Fibroblast of lung (primary cell): ENCODE measurements at regions not wholly inside any gene's neighbourhood (a gene's known extent, or its start where the extent isn't known, plus 50 kb on each side); places are given as distances from the start of the nearest gene placed in this dataset.

Experiments used
- DNase-seq, 2 donors: peaks; one replicate each; pipeline versions ENCODE4 v3.0.0 to v3.0.0-alpha.2; 2010; ENCODE audit warnings: low read depth in 2 of 2
- H2AFZ ChIP-seq: 2 replicates; pipeline ENCODE4 v1.5.1; 2012; ENCODE audit warnings: low read length, control low read depth, inconsistent platforms
- H3K27ac ChIP-seq: 2 replicates; pipeline ENCODE4 v1.5.1; 2011; ENCODE audit warnings: low read length, control low read depth; ENCODE audit not compliant: insufficient read depth
- H3K27me3 ChIP-seq: 2 replicates; pipeline ENCODE4 v1.5.1; 2011; ENCODE audit warnings: mild to moderate bottlenecking, low read length; ENCODE audit not compliant: control insufficient read depth, insufficient read depth
- H3K36me3 ChIP-seq: 2 replicates; pipeline ENCODE4 v1.5.1; 2011; ENCODE audit warnings: low read length; ENCODE audit not compliant: control insufficient read depth, insufficient read depth
- H3K4me1 ChIP-seq: 2 replicates; pipeline ENCODE4 v1.5.1; 2011; ENCODE audit warnings: low read length; ENCODE audit not compliant: control insufficient read depth, insufficient read depth; ENCODE audit errors: extremely low read depth
- H3K4me2 ChIP-seq: 2 replicates; pipeline ENCODE4 v1.5.1; 2011; ENCODE audit warnings: low read length, control low read depth; ENCODE audit not compliant: insufficient read depth; ENCODE audit errors: extremely low read depth
- H3K4me3 ChIP-seq, 4 experiments: fragments of 200-600 bp in 1 of 4; sonication (generic) in 1 of 4; replicated peaks in 1 of 4; 2 replicates each; pipeline ENCODE4 v1.5.1; 2011 to 2016; ENCODE audit warnings: low read length in 4 of 4, low read depth in 3 of 4, mild to moderate bottlenecking in 3 of 4, control low read depth in 2 of 4, inconsistent platforms in 1 of 4, mixed read lengths in 1 of 4; ENCODE audit not compliant: insufficient read depth in 1 of 4; ENCODE audit errors: control extremely low read depth in 1 of 4
- H3K79me2 ChIP-seq: 2 replicates; pipeline ENCODE4 v1.5.1; 2012; ENCODE audit warnings: mild to moderate bottlenecking, low read length, inconsistent platforms; ENCODE audit not compliant: control insufficient read depth, insufficient read depth
- H3K9ac ChIP-seq: 2 replicates; pipeline ENCODE4 v1.5.1; 2011; ENCODE audit warnings: mild to moderate bottlenecking, low read length, control low read depth; ENCODE audit not compliant: insufficient read depth
- H3K9me3 ChIP-seq: 2 replicates; pipeline ENCODE4 v1.5.1; 2012; ENCODE audit warnings: low read depth, low read length; ENCODE audit not compliant: control insufficient read depth, insufficient read depth
- H4K20me1 ChIP-seq: 2 replicates; pipeline ENCODE4 v1.5.1; 2011; ENCODE audit warnings: low read length; ENCODE audit not compliant: control insufficient read depth, insufficient read depth; ENCODE audit errors: extremely low read depth
- CTCF ChIP-seq, 2 donors: IDR thresholded peaks in 1 of 2; conservative IDR thresholded peaks in 1 of 2; 1 replicate in 1 of 2; 2 replicates in 1 of 2; pipeline ENCODE4 v1.5.1; 2011 to 2012; ENCODE audit warnings: low read length in 2 of 2, control low read depth in 1 of 2, inconsistent platforms in 1 of 2, low read depth in 1 of 2, mild to moderate bottlenecking in 1 of 2
- EZH2 ChIP-seq: IDR thresholded peaks from 2 replicates; pipeline ENCODE4 v1.5.1; 2012; ENCODE audit warnings: low read length, control low read depth, mild to moderate bottlenecking; ENCODE audit errors: missing control alignments

- no peak overlapping the region for H3K27ac ChIP-seq
- no peak for DNase-seq
- H3K9me3 ChIP-seq, result no peaks in the 10 kb centered on the region
- no peaks in the 10 kb centered on the region for H3K27me3 ChIP-seq
- no peak overlapping the region for H3K9ac ChIP-seq
- no peak overlapping the region for H2AFZ ChIP-seq
- no peak overlapping the region for H3K4me3 ChIP-seq
- H3K4me2 ChIP-seq, result no peak overlapping the region
- TF ChIP-seq EZH2 (no peak), CTCF (conservative IDR thresholded peaks at IDR 0.05 in 1 of 2, IDR thresholded peaks at IDR 0.05 in 1 of 2; ENCODE audit: low read depth in 1 of 2, low read length in 2 of 2) (no peak)
- no peaks in the 10 kb centered on the region for H3K36me3 ChIP-seq
- H3K79me2 ChIP-seq, result no peaks in the 10 kb centered on the region
- no peaks in the 10 kb centered on the region for H3K4me1 ChIP-seq
- no peaks in the 10 kb centered on the region for H4K20me1 ChIP-seq
These were observed 197.4 kb downstream of the DSEL start for GRCh38 chr18:67319109-67319508.

- peak; percentile 9 to 34 for DNase-seq
- H3K79me2 ChIP-seq, result no peaks in the 10 kb centered on the region
- no peak overlapping the region for H2AFZ ChIP-seq
- no peak overlapping the region for H3K9ac ChIP-seq
- H3K4me2 ChIP-seq, result no peak overlapping the region
- no peaks in the 10 kb centered on the region for H3K27me3 ChIP-seq
- H3K9me3 ChIP-seq, result no peaks in the 10 kb centered on the region
- no peak overlapping the region for H3K27ac ChIP-seq
- no peaks in the 10 kb centered on the region for H3K36me3 ChIP-seq
- H3K4me1 ChIP-seq, result no peaks in the 10 kb centered on the region
- TF ChIP-seq CTCF (conservative IDR thresholded peaks at IDR 0.05 in 1 of 2, IDR thresholded peaks at IDR 0.05 in 1 of 2; ENCODE audit: low read depth in 1 of 2, low read length in 2 of 2) (no peak), EZH2 (no peak)
- no peaks in the 10 kb centered on the region for H4K20me1 ChIP-seq
- H3K4me3 ChIP-seq, result no peak overlapping the region
These were observed 197.9 kb downstream of the DSEL start for GRCh38 chr18:67318651-67319050.

- Histone ChIP-seq H2AFZ (no peak overlapping the region), H3K9ac (no peak overlapping the region), H3K4me1 (no peaks in the 10 kb centered on the region), H3K36me3 (no peaks in the 10 kb centered on the region), H3K9me3 (no peaks in the 10 kb centered on the region), H3K79me2 (no peaks in the 10 kb centered on the region), H4K20me1 (no peaks in the 10 kb centered on the region), H3K4me3 (no peak overlapping the region), H3K4me2 (no peak overlapping the region), H3K27ac (no peak overlapping the region), H3K27me3 (no peaks in the 10 kb centered on the region)
- DNase-seq, result peak; percentile 20 to 35
- no peak for TF ChIP-seq CTCF (conservative IDR thresholded peaks at IDR 0.05 in 1 of 2, IDR thresholded peaks at IDR 0.05 in 1 of 2; ENCODE audit: low read depth in 1 of 2, low read length in 2 of 2)
- TF ChIP-seq EZH2, result no peak
These were observed 205.7 kb downstream of the DSEL start for GRCh38 chr18:67310826-67311225.
